Neural cell (in vitro differentiated cells): ENCODE measurements at regions not wholly inside any gene's neighbourhood (a gene's known extent, or its start where the extent isn't known, plus 50 kb on each side); places are given as distances from the start of the nearest gene placed in this dataset.

ENCODE experiments used
- H2AFZ ChIP-seq: fragments of 200-600, 300-800 bp; sonication (generic), shearing (Covaris generic); 2 replicates; pipeline ENCODE4 v1.6.0; 2014; ENCODE audit warnings: low read depth, mild to moderate bottlenecking, antibody characterized with exemption, low read length, moderate library complexity
- H3F3A ChIP-seq: fragments of 200-600 bp; shearing (Covaris generic); 2 replicates; pipeline ENCODE4 v1.6.1; 2016; ENCODE audit warnings: mild to moderate bottlenecking, moderate library complexity, mixed read lengths, antibody characterized with exemption, low read length; ENCODE audit not compliant: insufficient read depth, poor library complexity, severe bottlenecking
- H3K27ac ChIP-seq: fragments of 200-600, 300-800 bp; sonication (generic), shearing (Covaris generic); 2 replicates; pipeline ENCODE4 v1.5.1; 2014; ENCODE audit warnings: mild to moderate bottlenecking, low read length, moderate library complexity
- H3K27me3 ChIP-seq: fragments of 300-800, 200-600 bp; sonication (generic), shearing (Covaris generic); 2 replicates; pipeline ENCODE4 v1.6.0; 2014; ENCODE audit warnings: mild to moderate bottlenecking, low read depth, low read length, moderate library complexity; ENCODE audit not compliant: insufficient read depth
- H3K36me3 ChIP-seq: fragments of 300-800, 200-600 bp; sonication (generic), shearing (Covaris generic); 2 replicates; pipeline ENCODE4 v1.5.1; 2014; ENCODE audit warnings: mild to moderate bottlenecking, antibody characterized with exemption, low read length, moderate library complexity; ENCODE audit not compliant: insufficient read depth
- H3K4me2 ChIP-seq: fragments of 300-800, 200-600 bp; sonication (generic), shearing (Covaris generic); 2 replicates; pipeline ENCODE4 v1.6.0; 2014; ENCODE audit warnings: mild to moderate bottlenecking, low read length
- H3K4me3 ChIP-seq: fragments of 300-800, 200-600 bp; sonication (generic), shearing (Covaris generic); 2 replicates; pipeline ENCODE4 v1.5.1; 2014; ENCODE audit warnings: mild to moderate bottlenecking, low read length, moderate library complexity
- H3K79me2 ChIP-seq: fragments of 200-600 bp; shearing (Covaris generic); replicated peaks from 2 replicates; pipeline ENCODE4 v1.6.0; 2014; ENCODE audit warnings: mild to moderate bottlenecking, low read length, moderate library complexity; ENCODE audit not compliant: insufficient read depth
- H3K9ac ChIP-seq: fragments of 300-800, 200-600 bp; sonication (generic), shearing (Covaris generic); 2 replicates; pipeline ENCODE4 v1.6.1; 2016; ENCODE audit warnings: mild to moderate bottlenecking, low read length, mixed read lengths
- H3K9me2 ChIP-seq: fragments of 200-600 bp; shearing (Covaris generic); 2 replicates; pipeline ENCODE4 v1.6.1; 2016; ENCODE audit warnings: mild to moderate bottlenecking, low read length, mixed read lengths; ENCODE audit not compliant: insufficient read depth
- H3K9me3 ChIP-seq: fragments of 200-600, 300-800 bp; sonication (generic), shearing (Covaris generic); 2 replicates; pipeline ENCODE4 v1.6.1; 2016; ENCODE audit warnings: mild to moderate bottlenecking, mixed run types, low read length, moderate library complexity, mixed read lengths
- H4K20me1 ChIP-seq: fragments of 200-600 bp; shearing (Covaris generic); 2 replicates; pipeline ENCODE4 v1.6.1; 2016; ENCODE audit warnings: mild to moderate bottlenecking, mixed run types; ENCODE audit not compliant: insufficient read depth
- EP300 ChIP-seq: fragments of 450-650 bp; conservative IDR thresholded peaks from 2 replicates; pipeline ENCODE4 v1.6.1; 2014; ENCODE audit warnings: antibody characterized with exemption, mild to moderate bottlenecking, moderate library complexity; ENCODE audit not compliant: poor library complexity, severe bottlenecking
- EZH2 ChIP-seq: fragments of 200-600, 300-800 bp; shearing (Covaris generic), sonication (generic); IDR thresholded peaks from 2 replicates; pipeline ENCODE4 v1.6.1; 2014; ENCODE audit warnings: antibody characterized with exemption, low read length, borderline replicate concordance, mild to moderate bottlenecking; ENCODE audit not compliant: insufficient read depth, poor library complexity, severe bottlenecking
- MXI1 ChIP-seq: fragments of 450-650 bp; conservative IDR thresholded peaks from 2 replicates; pipeline ENCODE4 v1.6.1; 2014; ENCODE audit warnings: antibody characterized with exemption, mild to moderate bottlenecking; ENCODE audit not compliant: poor library complexity, severe bottlenecking
- POLR2AphosphoS5 ChIP-seq: IDR thresholded peaks from 2 replicates; pipeline ENCODE4 v1.6.1; 2012
- RAD21 ChIP-seq: fragments of 450-650 bp; conservative IDR thresholded peaks from 2 replicates; pipeline ENCODE4 v1.6.1; 2014; ENCODE audit warnings: antibody characterized with exemption, mild to moderate bottlenecking, moderate library complexity
- REST ChIP-seq: IDR thresholded peaks from 2 replicates; pipeline ENCODE4 v1.6.1; 2012; ENCODE audit warnings: borderline replicate concordance
- SMC3 ChIP-seq: fragments of 450-650 bp; conservative IDR thresholded peaks from 2 replicates; pipeline ENCODE4 v1.6.1; 2014; ENCODE audit warnings: antibody characterized with exemption, mild to moderate bottlenecking, moderate library complexity; ENCODE audit not compliant: poor library complexity
- TAF1 ChIP-seq: IDR thresholded peaks from 2 replicates; pipeline ENCODE4 v1.6.1; 2012; ENCODE audit warnings: low read depth
- TF ChIP-seq, protein P1 (sequence below): fragments of 450-650 bp; IDR thresholded peaks from 2 replicates; pipeline ENCODE4 v1.5.1; 2014; ENCODE audit warnings: antibody characterized with exemption, mild to moderate bottlenecking, moderate library complexity; ENCODE audit not compliant: poor library complexity, severe bottlenecking

- Histone ChIP-seq H3F3A (no peaks in the 10 kb centered on the region), H3K4me3 (no peak overlapping the region), H3K9me2 (no peaks in the 10 kb centered on the region), H3K9ac (no peak overlapping the region), H3K36me3 (no peaks in the 10 kb centered on the region), H3K4me2 (no peak overlapping the region), H2AFZ (no peak overlapping the region), H4K20me1 (no peaks in the 10 kb centered on the region), H3K27me3 (no peaks in the 10 kb centered on the region), H3K79me2 (no peaks in the 10 kb centered on the region), H3K27ac (no peak overlapping the region), H3K9me3 (no peaks in the 10 kb centered on the region)
- TF ChIP-seq REST = no peak
These were observed 497.6 kb upstream of the CD180 start for GRCh38 chr5:67693956-67694809.

DNA sequence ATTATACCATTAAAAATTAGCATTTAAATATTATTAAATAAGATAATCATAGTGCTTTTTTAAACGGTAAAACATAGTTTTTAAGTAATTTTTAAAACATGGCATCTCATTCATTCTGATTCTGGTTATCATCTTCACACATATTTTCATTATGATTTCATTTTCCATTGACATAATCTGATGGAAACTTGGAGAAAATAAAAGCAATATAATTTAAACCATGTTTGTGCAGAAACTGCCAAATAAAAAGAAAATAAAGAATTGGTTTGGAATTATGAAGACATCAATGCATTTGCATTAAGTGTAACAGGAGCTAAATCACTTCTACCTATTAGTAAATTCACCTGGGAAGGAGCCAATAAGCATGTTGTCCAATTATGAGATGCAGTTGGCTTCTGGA is 490.1 kb upstream of the CD180 start:
- no peaks in the 10 kb centered on the region for H3F3A ChIP-seq
- no peak overlapping the region for H3K4me2 ChIP-seq
- no peaks in the 10 kb centered on the region for H3K79me2 ChIP-seq
- no peaks in the 10 kb centered on the region for H3K36me3 ChIP-seq
- no peaks in the 10 kb centered on the region for H3K9me2 ChIP-seq
- H3K27me3 ChIP-seq = no peaks in the 10 kb centered on the region
- H3K9me3 ChIP-seq = no peaks in the 10 kb centered on the region
- H4K20me1 ChIP-seq = no peaks in the 10 kb centered on the region
- H3K9ac ChIP-seq = no peak overlapping the region
- H3K4me3 ChIP-seq = no peak overlapping the region
- H3K27ac ChIP-seq = no peak overlapping the region
- TF ChIP-seq, protein P1, sequence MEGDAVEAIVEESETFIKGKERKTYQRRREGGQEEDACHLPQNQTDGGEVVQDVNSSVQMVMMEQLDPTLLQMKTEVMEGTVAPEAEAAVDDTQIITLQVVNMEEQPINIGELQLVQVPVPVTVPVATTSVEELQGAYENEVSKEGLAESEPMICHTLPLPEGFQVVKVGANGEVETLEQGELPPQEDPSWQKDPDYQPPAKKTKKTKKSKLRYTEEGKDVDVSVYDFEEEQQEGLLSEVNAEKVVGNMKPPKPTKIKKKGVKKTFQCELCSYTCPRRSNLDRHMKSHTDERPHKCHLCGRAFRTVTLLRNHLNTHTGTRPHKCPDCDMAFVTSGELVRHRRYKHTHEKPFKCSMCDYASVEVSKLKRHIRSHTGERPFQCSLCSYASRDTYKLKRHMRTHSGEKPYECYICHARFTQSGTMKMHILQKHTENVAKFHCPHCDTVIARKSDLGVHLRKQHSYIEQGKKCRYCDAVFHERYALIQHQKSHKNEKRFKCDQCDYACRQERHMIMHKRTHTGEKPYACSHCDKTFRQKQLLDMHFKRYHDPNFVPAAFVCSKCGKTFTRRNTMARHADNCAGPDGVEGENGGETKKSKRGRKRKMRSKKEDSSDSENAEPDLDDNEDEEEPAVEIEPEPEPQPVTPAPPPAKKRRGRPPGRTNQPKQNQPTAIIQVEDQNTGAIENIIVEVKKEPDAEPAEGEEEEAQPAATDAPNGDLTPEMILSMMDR = no peak
- no peak for TF ChIP-seq RAD21
- no peak for TF ChIP-seq EZH2
- no peak for TF ChIP-seq TAF1
- TF ChIP-seq MXI1 = no peak
- TF ChIP-seq REST = no peak
- TF ChIP-seq SMC3 = no peak
- no peak for TF ChIP-seq EP300
- no peak for TF ChIP-seq POLR2AphosphoS5
- no peak overlapping the region for H2AFZ ChIP-seq
